HCT116 (cell line): ENCODE measurements at regions not wholly inside any gene's neighbourhood (a gene's known extent, or its start where the extent isn't known, plus 50 kb on each side); places are given as distances from the start of the nearest gene placed in this dataset.

Source experiments
- ATAC-seq: fragments of 200-7000 bp; cut with Tn5 transposase; 2 replicates; pipeline ENCODE4 v1.9.1; 2020; ENCODE audit warnings: mild to moderate bottlenecking, moderate library complexity
- BruUV-seq: library from RNA; stranded (reverse); fragments of 400-500 nt; replicated peaks from 2 replicates; lab custom pipeline; 2021; lab: Mats Ljungman, UMichigan
- CTCF ChIA-PET: fragments of 300-600 bp; sonication (Branson Sonifier 250); formaldehyde crosslinking; loops from one replicate; lab custom pipeline; 2021; ENCODE audit warnings: antibody characterized with exemption; lab: Charles Lee
- POLR2A ChIA-PET: fragments of 300-600, 350-600 bp; sonication (Branson Sonifier 250); formaldehyde crosslinking; loops from one replicate; lab custom pipeline; 2021; ENCODE audit warnings: antibody characterized with exemption; lab: Charles Lee
- RAD21 ChIA-PET, 2 experiments: fragments of 300-600 bp; sonication (Branson Sonifier 250); formaldehyde crosslinking; loops; one replicate each; lab custom pipeline; 2023; ENCODE audit warnings: low total read pairs in 2 of 2; ENCODE audit not compliant: uncharacterized antibody in 2 of 2, unreplicated experiment in 2 of 2, low non-redundant PET in 1 of 2; lab: Charles Lee
- DNase-seq: peaks from one replicate; pipeline ENCODE4 v3.0.0-alpha.2; 2010; ENCODE audit warnings: low read depth, low spot score
- H2AFZ ChIP-seq: fragments of 200-600 bp; shearing (Covaris generic), sonication (generic); 2 replicates; pipeline ENCODE4 v1.6.1; 2017; ENCODE audit warnings: low read depth, mixed run types, mixed read lengths, antibody characterized with exemption, low read length; ENCODE audit not compliant: poor library complexity, severe bottlenecking
- H3K27ac ChIP-seq: 2 replicates; pipeline ENCODE4 v1.5.1; 2012; ENCODE audit warnings: low read depth, low read length
- H3K27me3 ChIP-seq: fragments of 200-600 bp; sonication (generic); 2 replicates; pipeline ENCODE4 v1.6.1; 2016; ENCODE audit warnings: mixed run types, low read length, mixed read lengths; ENCODE audit not compliant: insufficient read depth
- H3K36me3 ChIP-seq, 2 experiments: fragments of 200-500 bp in 1 of 2; fragments of 200-600 bp in 1 of 2; sonication (Bioruptor generic) in 1 of 2; sonication (generic) in 1 of 2; 2 replicates each; pipeline versions ENCODE4 v1.5.1 to v1.6.1; 2014 to 2016; ENCODE audit warnings: low read length in 2 of 2, inconsistent platforms in 1 of 2, mixed read lengths in 1 of 2, mixed run types in 1 of 2; ENCODE audit not compliant: insufficient read depth in 2 of 2, control insufficient read depth in 1 of 2
- H3K4me1 ChIP-seq, 2 experiments: fragments of 200-600 bp in 1 of 2; sonication (generic) in 1 of 2; 2 replicates each; pipeline versions ENCODE4 v1.5.1 to v1.6.1; 2012 to 2017; ENCODE audit warnings: low read length in 2 of 2, inconsistent platforms in 1 of 2, mild to moderate bottlenecking in 1 of 2, mixed read lengths in 1 of 2, mixed run types in 1 of 2, moderate library complexity in 1 of 2; ENCODE audit not compliant: insufficient read depth in 2 of 2, control insufficient read depth in 1 of 2
- H3K4me2 ChIP-seq: fragments of 200-600 bp; sonication (generic); 2 replicates; pipeline ENCODE4 v1.6.1; 2017; ENCODE audit warnings: mixed run types, low read length, mixed read lengths
- H3K4me3 ChIP-seq, 2 experiments: fragments of 200-600 bp in 1 of 2; sonication (generic) in 1 of 2; replicated peaks in 1 of 2; 2 replicates each; pipeline ENCODE4 v1.5.1; 2011 to 2016; ENCODE audit warnings: low read length in 2 of 2, control low read depth in 1 of 2, low read depth in 1 of 2, mild to moderate bottlenecking in 1 of 2, mixed read lengths in 1 of 2, mixed run types in 1 of 2
- H3K79me2 ChIP-seq: fragments of 200-600 bp; sonication (generic); 2 replicates; pipeline ENCODE4 v1.6.1; 2017; ENCODE audit warnings: mild to moderate bottlenecking, mixed run types, low read length, moderate library complexity, mixed read lengths; ENCODE audit not compliant: insufficient read depth
- H3K9ac ChIP-seq: fragments of 200-600 bp; sonication (generic); 2 replicates; pipeline ENCODE4 v1.6.1; 2016; ENCODE audit warnings: low read length, mixed read lengths
- H3K9me2 ChIP-seq: fragments of 200-600 bp; sonication (generic), shearing (Covaris generic); 2 replicates; pipeline ENCODE4 v1.6.1; 2017; ENCODE audit warnings: mixed run types, mild to moderate bottlenecking, moderate library complexity; ENCODE audit not compliant: insufficient read depth
- H3K9me3 ChIP-seq, 2 experiments: fragments of 200-500 bp in 1 of 2; fragments of 200-600 bp in 1 of 2; sonication (Bioruptor generic) in 1 of 2; sonication (generic) in 1 of 2; 2 replicates each; pipeline ENCODE4 v1.6.1; 2014 to 2017; ENCODE audit warnings: low read length in 2 of 2, mixed read lengths in 2 of 2, inconsistent platforms in 1 of 2, low read depth in 1 of 2, mild to moderate bottlenecking in 1 of 2, mixed run types in 1 of 2, moderate library complexity in 1 of 2; ENCODE audit not compliant: control insufficient read depth in 1 of 2, insufficient read depth in 1 of 2
- H4K20me1 ChIP-seq: fragments of 200-600 bp; sonication (generic), shearing (Covaris generic); 2 replicates; pipeline ENCODE4 v1.6.1; 2017; ENCODE audit warnings: mixed run types, mild to moderate bottlenecking, moderate library complexity; ENCODE audit not compliant: insufficient read depth
- CBX3 ChIP-seq: IDR thresholded peaks from 2 replicates; pipeline ENCODE4 v1.6.1; 2012; ENCODE audit warnings: low read depth
- EZH2phosphoT487 ChIP-seq: fragments of 200-600 bp; IDR thresholded peaks from 2 replicates; pipeline ENCODE4 v1.6.1; 2018; ENCODE audit warnings: antibody characterized with exemption, borderline replicate concordance
- JUND ChIP-seq: IDR thresholded peaks from 2 replicates; pipeline ENCODE4 v1.6.1; 2012
- POLR2AphosphoS5 ChIP-seq: IDR thresholded peaks from 2 replicates; pipeline ENCODE4 v1.6.1; 2011; ENCODE audit warnings: mild to moderate bottlenecking, low read depth, low read length, moderate library complexity
- RAD21 ChIP-seq: IDR thresholded peaks from 2 replicates; pipeline ENCODE4 v1.6.1; 2012; ENCODE audit warnings: low read depth, mild to moderate bottlenecking
- SIN3A ChIP-seq: IDR thresholded peaks from 2 replicates; pipeline ENCODE4 v1.6.1; 2012; ENCODE audit warnings: low read depth
- SP1 ChIP-seq: IDR thresholded peaks from 2 replicates; pipeline ENCODE4 v1.6.1; 2012; ENCODE audit warnings: low read depth
- TCF7L2 ChIP-seq: IDR thresholded peaks from 2 replicates; pipeline ENCODE4 v1.7.0; 2011; ENCODE audit warnings: borderline replicate concordance, inconsistent platforms; ENCODE audit not compliant: insufficient read depth, insufficient read length; ENCODE audit errors: extremely low read depth
- YY1 ChIP-seq: IDR thresholded peaks from 2 replicates; pipeline ENCODE4 v1.6.1; 2011; ENCODE audit warnings: low read length, low read depth, moderate library complexity, mild to moderate bottlenecking; ENCODE audit not compliant: insufficient replicate concordance; ENCODE audit errors: extremely low read depth
- ZFX ChIP-seq: fragments of 450-650 bp; IDR thresholded peaks from 2 replicates; pipeline ENCODE4 v1.6.1; 2017
- ZNF274 ChIP-seq: fragments of 200-500 bp; sonication (Bioruptor generic); IDR thresholded peaks from 2 replicates; pipeline ENCODE4 v1.6.1; 2014; ENCODE audit warnings: mild to moderate bottlenecking, low read depth, low read length, inconsistent platforms
- intact Hi-C: fragments of 100-400 bp; cut with micrococcal nuclease; formaldehyde crosslinking; loops from 2 replicates; pipeline ENCODE4 v1.10.0; 2022
- TF ChIP-seq, protein P1 (sequence below): IDR thresholded peaks from 2 replicates; pipeline ENCODE4 v1.6.1; 2012
- TF ChIP-seq, protein P2 (sequence below): IDR thresholded peaks from 2 replicates; pipeline ENCODE4 v1.6.1; 2011; ENCODE audit warnings: mild to moderate bottlenecking, low read length, moderate library complexity; ENCODE audit not compliant: insufficient replicate concordance; ENCODE audit errors: extremely low read depth
- TF ChIP-seq, protein P3 (sequence below): IDR thresholded peaks from 2 replicates; pipeline ENCODE4 v1.6.1; 2012

DNA sequence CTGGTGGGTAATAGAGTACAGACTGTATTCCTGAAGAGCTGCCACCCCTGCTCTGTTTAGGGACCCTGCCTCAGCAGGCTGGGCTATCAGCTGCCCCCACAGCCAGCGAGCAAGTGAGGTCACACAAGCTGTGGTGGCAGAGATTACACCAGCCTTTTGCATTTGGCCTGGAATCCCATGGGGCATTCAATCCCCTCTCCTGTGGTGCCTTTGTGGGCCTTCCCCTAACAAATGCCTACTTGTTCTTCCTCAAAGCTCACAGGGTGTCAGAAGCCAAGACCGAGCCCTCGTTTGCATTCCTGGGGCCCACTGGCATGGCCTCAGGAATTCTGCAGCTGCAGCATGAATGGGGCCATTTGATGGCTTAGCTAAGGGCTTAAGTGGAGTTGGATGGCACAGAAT is 212.7 kb upstream of the PHYHIPL start:
- no TSS peak for BruUV-seq
- Histone ChIP-seq H3K4me2 (no peak overlapping the region), H3K4me1 (peaks cover 9 to 12% of the 10 kb centered on the region in 2 experiments), H3K9ac (no peak overlapping the region), H3K4me3 (no peak overlapping the region), H3K9me2 (no peaks in the 10 kb centered on the region), H3K79me2 (no peaks in the 10 kb centered on the region), H3K9me3 (no peaks in the 10 kb centered on the region), H3K36me3 (no peaks in the 10 kb centered on the region), H4K20me1 (no peaks in the 10 kb centered on the region), H3K27me3 (no peaks in the 10 kb centered on the region), H2AFZ (no peak overlapping the region), H3K27ac (no peak overlapping the region)
- ChIA-PET POLR2A (no interaction called here), RAD21 (interaction anchor here in 1 of 2 experiments (0.6 kb wide), 1 partner anchor 153 kb away, joined by 4 read pairs; no protein-coding TSS in a partner anchor), CTCF (no interaction called here)
- TF ChIP-seq EZH2phosphoT487 (no peak), SIN3A (no peak), RAD21 (no peak), ZNF274 (no peak), YY1 (no peak), JUND (no peak), ZFX (no peak), SP1 (no peak), CBX3 (no peak), POLR2AphosphoS5 (no peak), TCF7L2 (no peak)
- TF ChIP-seq, protein P1, sequence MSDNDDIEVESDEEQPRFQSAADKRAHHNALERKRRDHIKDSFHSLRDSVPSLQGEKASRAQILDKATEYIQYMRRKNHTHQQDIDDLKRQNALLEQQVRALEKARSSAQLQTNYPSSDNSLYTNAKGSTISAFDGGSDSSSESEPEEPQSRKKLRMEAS: no peak
- TF ChIP-seq, protein P2, sequence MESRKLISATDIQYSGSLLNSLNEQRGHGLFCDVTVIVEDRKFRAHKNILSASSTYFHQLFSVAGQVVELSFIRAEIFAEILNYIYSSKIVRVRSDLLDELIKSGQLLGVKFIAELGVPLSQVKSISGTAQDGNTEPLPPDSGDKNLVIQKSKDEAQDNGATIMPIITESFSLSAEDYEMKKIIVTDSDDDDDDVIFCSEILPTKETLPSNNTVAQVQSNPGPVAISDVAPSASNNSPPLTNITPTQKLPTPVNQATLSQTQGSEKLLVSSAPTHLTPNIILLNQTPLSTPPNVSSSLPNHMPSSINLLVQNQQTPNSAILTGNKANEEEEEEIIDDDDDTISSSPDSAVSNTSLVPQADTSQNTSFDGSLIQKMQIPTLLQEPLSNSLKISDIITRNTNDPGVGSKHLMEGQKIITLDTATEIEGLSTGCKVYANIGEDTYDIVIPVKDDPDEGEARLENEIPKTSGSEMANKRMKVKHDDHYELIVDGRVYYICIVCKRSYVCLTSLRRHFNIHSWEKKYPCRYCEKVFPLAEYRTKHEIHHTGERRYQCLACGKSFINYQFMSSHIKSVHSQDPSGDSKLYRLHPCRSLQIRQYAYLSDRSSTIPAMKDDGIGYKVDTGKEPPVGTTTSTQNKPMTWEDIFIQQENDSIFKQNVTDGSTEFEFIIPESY: no peak
- TF ChIP-seq, protein P3, sequence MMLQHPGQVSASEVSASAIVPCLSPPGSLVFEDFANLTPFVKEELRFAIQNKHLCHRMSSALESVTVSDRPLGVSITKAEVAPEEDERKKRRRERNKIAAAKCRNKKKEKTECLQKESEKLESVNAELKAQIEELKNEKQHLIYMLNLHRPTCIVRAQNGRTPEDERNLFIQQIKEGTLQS: no peak
- no peak for ATAC-seq
- intact Hi-C loops: no loop called here
- no peak for DNase-seq
